Cortex of kidney (tissue), 1 donor: ENCODE measurements at regions not wholly inside any gene's neighbourhood (a gene's known extent, or its start where the extent isn't known, plus 50 kb on each side); places are given as distances from the start of the nearest gene placed in this dataset.

ENCODE experiments used
- DNase-seq: peaks from one replicate; lab custom pipeline; 2025; lab: John Stamatoyannopoulos, UW

GRCh38 chr3:82287562-82287961 is 526.1 kb upstream of the GBE1 start:
- DNase-seq = no peak

- no peak for DNase-seq
These were observed 519.8 kb upstream of the GBE1 start for GRCh38 chr3:82281205-82281604.

GRCh38 chr3:82276992-82277391 is 515.5 kb upstream of the GBE1 start:
- no peak for DNase-seq

DNA sequence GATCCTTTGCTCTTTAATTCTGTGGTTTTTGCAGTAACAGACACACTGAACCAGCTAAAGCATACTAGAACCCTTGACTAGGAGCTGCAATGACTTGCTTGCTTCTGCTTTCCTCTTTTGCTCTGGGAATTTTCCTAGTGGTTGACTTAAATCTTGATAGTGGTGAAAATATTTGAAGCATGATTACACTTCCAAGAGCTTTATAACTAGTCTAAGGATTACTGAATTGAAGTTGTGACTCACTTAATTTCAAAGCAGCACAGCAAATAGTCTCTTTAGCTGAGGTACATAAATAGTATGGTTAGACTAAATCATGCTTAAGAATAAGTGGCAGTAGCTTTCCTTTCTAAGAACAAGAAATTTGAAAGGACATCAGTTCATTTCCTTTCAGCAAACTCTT is 513.5 kb upstream of the GBE1 start:
- DNase-seq = no peak

GRCh38 chr3:82265747-82266146 is 504.3 kb upstream of the GBE1 start:
- DNase-seq = no peak

- DNase-seq = no peak
These were observed 500.7 kb upstream of the GBE1 start for GRCh38 chr3:82262193-82262592.

DNA sequence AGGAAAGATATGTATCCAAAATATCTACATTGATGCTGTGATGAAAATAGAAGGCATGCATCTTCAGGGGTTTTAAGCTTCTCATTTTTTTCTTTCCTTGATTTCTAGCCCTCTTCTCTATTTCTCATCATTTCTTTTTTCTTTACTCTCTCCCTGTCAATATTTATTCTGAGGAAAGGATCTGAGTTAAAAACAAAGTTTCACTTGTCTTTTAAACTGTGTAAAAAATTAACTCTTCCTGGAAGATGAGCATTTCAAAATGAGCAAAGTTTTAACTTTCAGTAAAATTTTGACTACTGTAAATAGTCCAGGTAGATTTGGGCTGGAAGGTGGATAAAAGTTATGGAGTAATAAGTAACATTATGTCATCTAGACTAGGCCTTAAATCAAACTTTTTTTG is 500.2 kb upstream of the GBE1 start:
- DNase-seq = no peak

DNA sequence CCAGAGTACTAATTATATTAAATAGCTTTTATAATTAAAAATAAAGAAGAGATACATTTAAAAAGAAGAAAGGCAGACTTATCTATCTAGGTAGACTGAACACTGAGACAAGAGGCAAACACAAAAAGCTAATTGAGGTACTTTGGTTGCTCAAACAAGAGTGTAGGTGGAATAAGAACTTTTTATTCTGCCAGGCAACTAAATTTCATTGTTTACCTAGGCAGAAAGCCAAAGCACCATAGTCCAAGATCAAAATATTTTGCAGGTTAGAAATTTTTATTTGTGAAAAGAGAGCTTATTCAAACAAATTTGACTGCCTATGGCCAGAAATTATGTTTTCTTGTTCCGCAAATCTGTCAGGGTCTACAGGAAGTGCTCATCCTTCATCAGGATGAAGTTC is 499.6 kb upstream of the GBE1 start:
- no peak for DNase-seq

DNA sequence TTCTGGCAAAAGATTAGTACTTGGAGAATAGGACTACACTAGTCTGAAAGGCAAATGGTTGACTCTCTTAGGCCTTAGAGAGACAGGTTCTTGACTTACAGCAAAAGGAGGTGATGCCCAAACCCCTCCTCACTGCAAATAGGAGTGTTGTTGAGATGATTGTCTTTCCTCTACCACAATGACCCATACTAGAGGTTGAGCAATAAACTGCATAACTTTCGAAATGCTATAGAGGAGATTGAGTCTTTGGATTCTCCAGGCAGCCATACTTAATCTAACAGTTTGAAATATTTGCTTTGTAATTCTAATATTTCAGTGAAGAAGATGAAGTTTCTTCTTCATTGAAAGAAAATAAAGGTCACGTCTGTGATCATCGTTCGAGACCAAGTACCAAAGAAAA is 498.5 kb upstream of the GBE1 start:
- DNase-seq = no peak

DNA sequence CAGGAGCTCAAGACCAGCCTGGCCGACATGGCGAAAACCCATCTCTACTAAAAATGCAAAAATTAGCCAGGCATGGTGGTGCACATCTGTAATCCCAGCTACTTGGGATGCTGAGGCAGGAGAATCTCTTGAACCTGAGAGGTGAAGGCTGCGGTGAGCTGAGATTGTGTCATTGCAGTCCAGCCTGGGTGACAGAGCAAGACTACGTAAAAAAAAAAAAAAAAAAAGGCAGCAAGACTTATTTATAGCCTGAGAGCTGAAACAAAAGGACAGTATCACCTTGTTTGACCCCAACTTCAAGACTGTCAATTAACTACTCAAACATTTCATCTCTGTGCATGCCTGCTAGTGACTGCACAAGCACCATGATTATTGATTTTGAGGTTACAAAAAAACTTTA is 478.9 kb upstream of the GBE1 start:
- DNase-seq = no peak

- DNase-seq = no peak
These were observed 474.8 kb upstream of the GBE1 start for GRCh38 chr3:82236257-82236656.

GRCh38 chr3:82229397-82229796 is 468.0 kb upstream of the GBE1 start:
- no peak for DNase-seq

GRCh38 chr3:82224661-82225060 is 463.2 kb upstream of the GBE1 start:
- DNase-seq = no peak

DNA sequence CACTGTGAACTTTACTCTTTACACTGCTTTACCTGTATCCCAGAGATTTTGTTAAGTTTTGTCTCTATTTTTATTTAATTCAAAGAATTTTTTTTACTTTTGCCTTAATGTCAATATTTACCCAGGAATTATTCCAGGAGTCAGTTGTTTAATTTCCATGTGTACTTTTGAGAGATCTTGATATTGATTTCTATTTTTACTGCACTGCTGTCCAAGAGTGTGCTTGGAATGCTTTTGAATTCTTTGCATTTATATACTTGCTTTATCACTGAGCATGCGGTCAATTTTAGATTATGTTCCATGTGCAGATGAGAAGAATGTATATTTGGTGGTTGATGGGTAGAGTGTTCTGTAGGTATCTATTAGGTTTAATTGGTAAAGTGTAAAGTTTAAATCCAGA is 461.0 kb upstream of the GBE1 start:
- no peak for DNase-seq

- DNase-seq = no peak
These were observed 456.1 kb upstream of the GBE1 start for GRCh38 chr3:82217571-82217970.

DNA sequence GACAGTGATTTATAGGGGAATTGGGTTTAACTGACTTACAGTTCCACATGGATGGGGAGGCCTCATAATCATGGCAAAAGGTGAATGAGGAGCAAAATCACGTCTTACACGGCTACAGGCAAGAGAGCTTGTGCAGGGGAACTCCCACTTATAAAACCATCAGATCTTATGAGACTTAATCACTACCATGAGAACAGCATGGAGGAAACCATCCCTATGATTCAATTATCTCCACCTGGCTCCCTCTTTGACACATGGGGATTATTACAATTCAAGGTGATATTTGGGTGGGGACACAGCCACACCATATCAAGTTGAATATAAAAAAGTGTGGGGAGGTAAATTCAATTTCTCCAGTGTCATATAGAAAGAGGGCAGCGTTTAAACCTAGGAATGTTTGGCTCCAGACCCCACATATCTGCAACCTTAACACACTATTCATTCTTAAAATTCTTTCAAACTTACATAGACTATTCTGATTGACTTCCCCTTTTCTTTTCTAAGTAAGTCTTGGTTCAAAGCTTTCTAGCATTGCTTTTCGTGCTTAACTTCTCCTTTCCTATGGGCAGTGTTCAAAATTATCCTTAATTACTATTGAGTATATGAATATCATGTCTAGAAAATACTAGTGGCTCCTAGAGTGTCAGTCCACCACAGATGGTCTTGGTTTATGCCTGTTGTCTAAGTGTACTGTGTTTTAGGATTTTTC is 446.7 kb upstream of the GBE1 start:
- DNase-seq = no peak

DNA sequence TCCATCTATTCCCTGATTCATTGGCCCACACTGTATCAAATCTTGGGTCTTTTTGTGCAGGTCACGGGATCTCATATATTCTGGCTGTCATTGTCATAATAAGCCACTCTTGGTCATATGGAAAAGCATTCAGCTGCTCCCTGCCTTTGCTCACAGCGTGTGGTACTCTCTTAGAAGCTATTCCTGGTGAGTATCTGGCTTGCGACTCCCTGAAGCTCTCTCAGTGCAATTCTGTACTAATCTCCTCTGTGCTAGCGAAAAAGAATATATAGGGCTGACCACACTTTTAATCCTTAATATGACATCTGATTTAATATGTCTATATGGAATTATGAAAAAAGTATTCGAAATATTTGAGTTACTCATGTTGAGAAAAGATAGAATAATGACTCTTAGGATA is 440.8 kb upstream of the GBE1 start:
- DNase-seq = no peak

GRCh38 chr3:82201316-82201715 is 439.9 kb upstream of the GBE1 start:
- DNase-seq = no peak

GRCh38 chr3:82198009-82198408 is 436.6 kb upstream of the GBE1 start:
- no peak for DNase-seq

GRCh38 chr3:82196645-82197044 is 435.2 kb upstream of the GBE1 start:
- DNase-seq = no peak

- DNase-seq = no peak
These were observed 433.4 kb upstream of the GBE1 start for GRCh38 chr3:82194870-82195269.

- no peak for DNase-seq
These were observed 424.6 kb upstream of the GBE1 start for GRCh38 chr3:82186017-82186416.

DNA sequence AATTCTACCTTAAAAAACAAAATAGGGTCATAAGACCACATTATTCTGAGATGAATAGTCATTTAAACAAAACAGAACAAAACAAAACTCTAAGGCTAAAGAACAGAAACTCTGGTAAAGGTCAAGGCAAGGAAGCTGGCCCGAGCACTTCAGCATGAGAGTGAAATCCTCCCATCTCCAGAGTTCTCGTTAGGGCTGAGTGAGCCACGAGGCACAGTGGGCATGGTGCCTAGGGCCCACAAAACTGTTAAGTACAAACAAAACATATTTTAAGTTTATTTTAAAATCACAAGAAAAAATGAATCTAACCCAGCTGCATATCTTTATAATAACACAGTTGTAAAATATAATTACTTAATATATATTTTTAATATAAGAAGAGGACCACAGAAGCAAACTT is 417.8 kb upstream of the GBE1 start:
- no peak for DNase-seq

GRCh38 chr3:82178291-82178690 is 416.8 kb upstream of the GBE1 start:
- no peak for DNase-seq

DNA sequence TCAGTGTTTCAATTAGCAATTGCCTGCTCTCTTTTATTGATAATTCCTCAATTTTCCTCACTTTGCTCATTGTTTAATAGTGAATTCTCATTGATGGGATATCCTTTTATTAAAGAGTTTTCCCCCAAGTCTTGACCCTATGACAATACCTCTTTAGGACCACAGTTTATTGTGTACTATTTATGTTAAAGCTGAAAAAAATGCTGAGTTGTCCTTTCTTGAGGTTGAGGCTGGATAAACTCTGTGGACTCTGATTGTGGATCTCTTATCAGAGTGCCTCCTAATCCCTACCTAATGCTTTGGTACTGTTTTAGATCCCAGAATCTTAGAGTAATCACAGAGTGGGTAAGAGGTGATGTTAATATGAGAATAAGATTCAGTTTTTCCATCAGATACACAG is 416.3 kb upstream of the GBE1 start:
- no peak for DNase-seq
